NCI-H1694 treated with DMSO at 0.1 percent for 48 hours (cell line): ENCODE measurements at regions not wholly inside any gene's neighbourhood (a gene's known extent, or its start where the extent isn't known, plus 50 kb on each side); places are given as distances from the start of the nearest gene placed in this dataset.

ENCODE experiments used
- DNase-seq: peaks from one replicate; lab custom pipeline; 2025; lab: John Stamatoyannopoulos, UW

DNA sequence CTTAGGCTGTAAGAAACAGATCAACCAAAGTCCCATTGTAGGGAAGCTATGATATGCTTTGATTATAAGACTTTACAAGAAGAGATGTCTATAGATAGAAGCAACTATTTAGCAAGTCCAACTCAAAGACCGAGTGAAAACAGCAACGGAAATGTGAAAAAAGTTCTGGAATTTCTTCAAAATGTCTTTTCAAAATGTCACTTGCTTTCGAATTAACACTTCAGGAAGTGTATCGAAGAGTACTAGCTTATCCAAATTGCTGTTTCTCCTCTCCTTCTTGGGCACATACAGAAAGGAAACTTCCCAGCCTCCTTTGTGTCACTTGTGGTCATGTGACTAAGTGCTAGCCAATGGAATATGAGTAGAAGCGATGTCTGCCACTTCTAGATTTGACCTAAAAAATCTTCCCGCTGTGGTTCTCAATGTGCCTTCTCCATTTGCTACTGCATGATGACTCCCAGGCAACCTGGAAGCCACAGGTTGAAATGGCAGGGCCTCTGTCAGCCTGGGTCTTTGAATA lies 89.9 kb downstream of the TSEN15 start:
- DNase-seq, result no peak

DNA sequence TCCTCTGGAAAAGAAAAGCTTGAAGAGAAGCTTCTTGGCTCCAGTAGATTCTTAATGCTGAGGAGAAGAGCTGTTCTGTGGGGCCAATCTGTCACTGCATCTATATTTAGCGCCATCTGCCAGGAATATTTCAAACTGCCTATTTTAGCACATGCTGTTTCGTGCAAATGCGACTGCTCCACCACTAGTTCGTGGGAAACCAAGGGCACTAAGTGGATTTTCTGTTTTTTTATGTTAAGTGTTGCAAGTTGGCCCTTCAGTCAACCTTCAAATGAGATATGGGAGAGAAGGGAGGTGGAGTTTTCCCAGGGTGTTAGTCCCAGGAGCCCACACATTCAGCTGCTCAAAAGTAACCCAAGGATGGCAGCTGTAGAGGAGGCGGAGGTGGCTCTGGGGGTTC lies 91.9 kb downstream of the TSEN15 start:
- DNase-seq, result peak; percentile 94

DNA sequence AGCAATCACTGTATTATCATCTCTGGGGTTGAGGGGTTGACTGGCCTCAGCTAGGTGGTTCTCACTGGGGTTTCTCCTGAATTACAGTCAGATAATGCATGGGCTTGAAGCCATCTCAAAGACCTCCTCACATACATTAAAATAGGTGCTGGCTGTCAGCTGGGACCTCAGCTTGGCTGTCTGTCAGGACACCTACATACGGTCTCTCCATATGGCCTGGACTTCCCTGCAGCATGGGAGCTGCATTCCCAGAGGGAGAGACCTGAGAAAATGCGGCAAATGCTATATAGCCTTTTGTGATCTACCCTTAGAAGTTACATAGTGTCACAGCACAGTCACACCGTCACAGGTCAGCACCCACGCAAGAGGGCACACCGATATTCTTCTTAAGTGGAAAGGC lies 93.6 kb downstream of the TSEN15 start:
- peak; percentile 82 for DNase-seq

DNA sequence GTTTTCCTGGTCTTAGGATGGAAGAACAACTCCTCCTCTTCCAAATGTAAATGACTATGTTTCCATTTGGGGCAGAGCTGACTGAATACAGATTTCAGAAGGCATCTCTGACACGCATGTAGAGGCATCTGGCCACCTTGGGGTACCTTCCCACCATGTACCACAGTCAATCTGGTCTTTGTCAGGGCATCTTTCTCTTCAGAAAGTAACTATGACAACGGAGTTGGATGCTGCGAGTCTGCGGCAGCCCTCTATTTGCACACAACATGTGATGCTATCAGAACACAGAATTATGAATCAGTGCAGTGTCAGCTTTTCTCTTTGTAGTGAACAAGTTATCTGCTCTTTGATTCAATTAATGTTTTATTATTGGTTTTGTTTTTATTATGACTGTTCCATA lies 94.7 kb downstream of the TSEN15 start:
- DNase-seq, result no peak

DNA sequence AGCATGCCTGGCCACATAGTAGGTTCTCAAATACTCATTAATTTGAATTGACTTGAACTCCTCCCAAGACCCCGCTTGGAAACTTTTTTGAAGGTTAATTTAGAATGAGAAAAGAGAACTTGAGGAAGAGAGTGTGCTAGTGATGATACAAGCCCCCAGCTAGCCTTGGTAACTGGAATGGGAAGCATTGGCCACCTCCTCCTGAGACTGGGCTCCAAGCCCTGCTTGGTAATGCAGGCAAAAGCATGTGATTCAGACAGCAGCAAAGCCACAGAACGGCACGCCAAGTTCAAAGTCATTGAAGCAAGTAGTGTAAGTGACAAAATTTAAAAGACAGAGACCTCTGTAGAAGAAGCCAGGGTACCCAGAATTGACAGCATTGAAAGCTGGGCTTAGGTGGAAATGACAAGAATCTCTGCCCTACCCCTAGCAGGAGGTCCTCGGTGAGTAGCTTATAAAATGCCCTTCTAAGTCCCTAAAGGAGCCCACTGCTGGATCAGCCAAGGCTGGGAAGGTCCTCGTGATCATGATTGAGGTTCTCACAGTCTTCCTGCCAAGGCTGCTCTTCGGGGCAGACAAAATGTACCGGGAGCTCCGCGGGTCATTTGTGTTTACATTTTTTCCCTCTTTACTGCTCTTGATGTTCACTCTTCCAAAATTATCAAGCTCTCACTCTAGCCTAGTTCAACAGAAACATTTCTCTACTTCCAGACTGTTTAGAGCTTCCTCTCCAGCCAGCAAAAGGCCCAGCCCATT lies 99.4 kb downstream of the TSEN15 start:
- DNase-seq, result no peak

DNA sequence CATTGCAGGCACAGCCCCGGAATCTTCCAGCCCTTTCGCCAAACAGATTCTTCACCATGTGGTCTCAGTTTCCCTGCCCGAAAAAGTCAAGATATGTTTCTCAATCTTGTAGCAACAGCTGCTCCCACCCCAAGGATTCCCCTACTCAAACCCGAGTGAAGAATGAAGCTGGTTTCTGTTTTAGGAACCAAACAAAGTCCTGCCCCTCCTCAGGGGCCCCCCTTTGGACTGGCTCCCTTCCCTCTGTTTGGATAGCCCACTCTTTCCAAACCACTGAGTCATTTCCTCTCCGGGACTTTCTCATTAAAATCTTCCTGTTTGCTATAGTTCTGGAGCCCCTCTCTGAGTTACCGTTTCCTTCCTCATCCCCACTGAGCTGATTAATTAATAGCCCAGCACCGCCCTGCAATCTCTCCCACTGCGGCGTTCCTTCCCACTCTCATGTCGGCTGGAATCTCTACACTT lies 100.9 kb downstream of the TSEN15 start:
- no peak for DNase-seq

DNA sequence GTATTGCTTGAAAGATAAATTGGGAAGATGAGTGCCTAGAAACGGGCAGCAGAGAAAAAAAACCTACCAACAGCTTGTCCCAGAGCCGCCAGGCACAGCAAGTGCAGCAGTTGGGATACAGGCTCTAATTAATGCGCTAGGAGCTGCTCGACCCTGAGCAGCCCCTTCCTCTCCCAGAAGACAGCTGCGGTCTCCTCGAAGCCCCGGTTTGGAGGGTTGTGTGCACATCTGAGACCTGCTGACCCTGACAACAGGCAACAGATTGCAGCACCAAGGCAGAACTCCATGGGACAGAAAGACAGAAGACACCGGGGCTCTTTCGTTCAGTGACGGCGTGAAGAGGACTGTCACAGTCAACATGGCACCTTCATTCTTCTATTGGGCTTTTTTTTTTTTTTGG lies 101.4 kb downstream of the TSEN15 start:
- no peak for DNase-seq

DNA sequence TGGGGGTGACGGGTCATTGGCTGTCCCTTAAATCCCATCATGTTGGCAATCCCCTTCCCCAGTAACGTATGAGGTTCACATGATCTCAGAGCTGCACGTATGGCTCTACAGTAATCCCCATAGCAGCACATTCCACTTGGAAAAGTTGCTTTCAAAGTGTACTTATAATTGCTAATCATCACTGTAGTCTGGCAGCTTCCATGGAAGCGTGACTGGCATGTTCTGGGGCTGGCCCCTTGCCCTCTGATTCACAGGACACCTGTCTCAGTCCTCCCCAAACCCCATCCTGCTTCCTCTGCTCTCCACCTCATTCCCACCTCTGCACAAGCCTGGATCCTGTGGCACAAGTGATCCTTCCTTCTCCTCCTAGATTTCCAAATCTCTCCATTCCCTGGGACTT lies 102.2 kb downstream of the TSEN15 start:
- no peak for DNase-seq

DNA sequence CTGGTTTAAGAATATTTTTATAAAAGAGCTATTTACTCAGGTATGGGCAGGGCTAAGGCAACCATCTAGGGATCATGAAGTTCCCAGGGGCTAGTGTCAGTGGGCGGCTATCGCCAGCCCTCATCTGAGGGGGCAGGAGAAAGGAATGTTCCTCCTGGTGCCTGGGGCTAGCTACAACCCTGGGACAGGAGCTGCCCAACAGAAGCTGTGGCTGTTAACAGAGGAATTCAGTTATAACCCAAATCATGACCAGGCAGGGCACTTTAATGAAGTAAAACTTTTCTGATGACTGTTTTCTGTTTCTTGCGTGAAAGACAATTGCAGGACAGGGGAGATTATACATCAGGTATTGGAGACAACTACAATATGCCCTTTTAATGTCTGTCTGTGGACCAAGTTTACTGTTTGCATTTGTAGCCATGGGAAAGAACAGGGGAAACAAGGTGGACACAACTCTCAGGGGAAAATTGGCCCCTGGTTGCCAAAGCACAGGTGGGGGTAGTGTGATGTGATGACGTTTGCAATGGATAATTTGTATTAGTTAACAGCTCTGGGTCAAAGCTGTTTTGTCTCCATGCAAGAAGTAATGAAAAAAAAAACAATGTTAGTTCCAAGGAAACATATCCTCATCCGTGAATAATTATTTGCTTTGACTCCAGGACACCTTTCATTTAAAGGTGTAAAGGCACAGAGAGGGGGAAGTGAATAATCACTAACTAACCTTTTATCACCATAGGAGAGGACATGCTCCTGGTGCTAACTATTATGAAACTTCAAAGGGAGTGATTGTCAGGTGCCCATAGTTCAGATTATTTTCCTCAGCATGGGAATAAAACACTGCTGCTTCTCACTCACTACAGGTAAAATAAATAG lies 105.2 kb downstream of the TSEN15 start:
- no peak for DNase-seq

DNA sequence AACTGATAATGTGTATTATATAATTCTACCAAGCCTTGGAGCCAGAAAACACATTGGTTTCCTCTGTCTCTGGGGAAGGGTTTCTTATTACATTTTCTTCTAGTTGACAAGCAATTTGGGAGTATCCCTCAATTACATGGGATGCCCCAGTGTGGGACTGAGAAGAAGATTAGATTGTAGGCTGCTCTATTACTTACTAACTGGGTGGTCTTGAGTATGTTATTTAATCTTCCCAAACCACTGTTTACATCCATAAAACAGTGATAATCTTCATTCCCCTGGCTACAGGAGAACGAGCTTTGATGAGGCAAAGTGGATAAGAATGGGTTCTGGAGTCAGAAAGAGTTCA lies 105.8 kb downstream of the TSEN15 start:
- DNase-seq, result no peak

DNA sequence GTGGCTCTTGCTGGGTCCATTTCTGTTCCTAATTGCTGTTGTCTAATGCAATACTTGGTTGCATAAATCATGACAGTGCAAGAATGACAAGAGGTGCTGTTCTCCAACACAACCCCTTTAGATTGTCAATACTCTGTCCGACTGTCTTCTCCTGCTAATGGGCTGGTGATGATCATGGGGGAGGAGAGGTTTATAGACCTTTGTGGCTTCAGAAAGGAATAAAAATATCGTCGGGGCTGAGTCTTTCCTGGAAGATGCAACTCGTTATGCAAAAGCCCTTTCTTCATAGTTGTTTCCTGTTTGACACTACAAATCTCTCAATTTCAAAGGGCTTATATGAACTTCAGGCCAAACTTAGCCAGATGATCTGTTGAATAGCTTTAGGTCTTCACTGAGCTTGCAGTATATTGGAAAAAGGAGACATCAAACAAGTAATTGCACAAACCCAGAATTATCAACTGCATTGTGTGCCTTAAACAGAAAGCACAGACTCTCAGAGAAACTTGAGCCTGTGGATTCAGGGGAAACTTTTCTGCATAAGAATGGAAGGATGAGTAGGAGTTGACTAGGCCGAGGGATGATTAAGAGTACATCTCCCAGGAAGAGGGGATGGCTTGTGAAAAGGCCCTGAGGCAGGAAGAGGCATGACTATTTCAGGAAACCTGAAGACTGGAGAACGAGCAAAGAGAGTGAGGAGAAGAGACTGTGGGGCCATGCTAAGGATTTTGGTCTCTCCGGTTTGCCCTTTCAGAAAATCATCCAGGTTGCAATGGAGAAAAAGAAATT lies 107.6 kb downstream of the TSEN15 start:
- no peak for DNase-seq

DNA sequence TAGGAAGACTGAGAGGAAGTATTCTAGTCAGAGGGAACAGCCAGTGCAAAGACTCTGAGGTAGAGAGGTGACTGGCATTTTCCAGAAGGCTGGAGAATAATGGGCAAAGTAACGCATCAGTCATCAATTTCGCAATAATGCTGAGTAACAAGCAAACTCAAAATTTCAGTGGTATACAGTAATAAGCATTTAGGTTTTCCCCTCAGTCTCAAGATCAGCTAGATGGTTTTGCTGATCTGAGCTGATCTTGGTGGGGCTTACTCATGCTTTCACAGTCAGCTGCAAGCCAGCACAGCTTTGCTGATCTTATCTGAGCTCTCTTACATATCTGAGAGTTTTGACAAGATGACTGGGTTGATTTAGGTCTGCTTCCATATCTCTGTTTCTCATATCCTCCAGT lies 108.7 kb downstream of the TSEN15 start:
- no peak for DNase-seq

DNA sequence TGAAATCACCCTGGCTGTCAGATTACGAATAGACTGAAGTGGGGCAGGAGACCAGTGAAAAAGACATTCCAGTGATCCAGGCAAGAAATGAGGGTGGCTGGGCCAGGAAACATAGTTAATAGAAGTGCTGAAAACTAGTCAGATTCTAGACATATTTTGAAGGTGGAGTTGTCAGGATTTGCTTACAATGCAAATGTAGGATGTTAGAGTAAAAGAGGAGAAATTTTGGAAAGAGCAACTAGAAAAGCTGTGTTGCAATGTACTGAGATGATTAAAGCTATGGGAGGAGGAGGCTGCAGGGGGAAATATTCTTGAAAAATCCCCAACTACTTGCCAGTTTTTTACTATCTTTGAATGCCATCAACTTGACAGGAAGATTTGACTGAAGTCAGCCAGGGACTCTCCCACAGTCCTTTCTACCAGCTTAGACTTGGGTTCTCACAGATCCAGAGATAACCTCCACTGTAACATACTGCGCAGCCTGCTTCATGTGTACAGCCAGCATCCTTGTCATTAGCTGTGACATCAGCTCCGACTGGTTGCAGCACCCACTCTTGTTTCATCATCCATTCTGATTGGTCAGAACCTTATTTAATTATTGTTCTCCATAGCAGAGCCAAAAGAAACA lies 109.7 kb downstream of the TSEN15 start:
- no peak for DNase-seq

DNA sequence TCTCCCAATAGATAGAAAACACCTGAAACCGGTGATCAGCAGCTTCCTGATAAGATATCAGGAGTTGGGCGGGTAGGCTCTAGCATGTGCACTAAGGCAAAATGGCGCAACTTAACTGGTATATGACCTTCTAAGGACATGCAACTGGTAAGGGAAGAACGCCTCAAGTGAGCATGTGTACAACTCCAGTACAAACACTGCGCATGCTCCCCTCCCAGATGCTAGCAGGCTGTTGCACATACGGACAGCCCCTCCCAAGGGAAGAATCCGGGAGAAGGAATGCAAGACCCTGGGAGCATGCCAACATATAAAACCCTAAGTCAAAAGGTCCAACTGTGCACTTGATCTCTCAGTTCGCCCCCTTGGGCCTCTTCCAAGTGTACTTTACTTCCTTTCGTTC lies 110.8 kb downstream of the TSEN15 start:
- no peak for DNase-seq

DNA sequence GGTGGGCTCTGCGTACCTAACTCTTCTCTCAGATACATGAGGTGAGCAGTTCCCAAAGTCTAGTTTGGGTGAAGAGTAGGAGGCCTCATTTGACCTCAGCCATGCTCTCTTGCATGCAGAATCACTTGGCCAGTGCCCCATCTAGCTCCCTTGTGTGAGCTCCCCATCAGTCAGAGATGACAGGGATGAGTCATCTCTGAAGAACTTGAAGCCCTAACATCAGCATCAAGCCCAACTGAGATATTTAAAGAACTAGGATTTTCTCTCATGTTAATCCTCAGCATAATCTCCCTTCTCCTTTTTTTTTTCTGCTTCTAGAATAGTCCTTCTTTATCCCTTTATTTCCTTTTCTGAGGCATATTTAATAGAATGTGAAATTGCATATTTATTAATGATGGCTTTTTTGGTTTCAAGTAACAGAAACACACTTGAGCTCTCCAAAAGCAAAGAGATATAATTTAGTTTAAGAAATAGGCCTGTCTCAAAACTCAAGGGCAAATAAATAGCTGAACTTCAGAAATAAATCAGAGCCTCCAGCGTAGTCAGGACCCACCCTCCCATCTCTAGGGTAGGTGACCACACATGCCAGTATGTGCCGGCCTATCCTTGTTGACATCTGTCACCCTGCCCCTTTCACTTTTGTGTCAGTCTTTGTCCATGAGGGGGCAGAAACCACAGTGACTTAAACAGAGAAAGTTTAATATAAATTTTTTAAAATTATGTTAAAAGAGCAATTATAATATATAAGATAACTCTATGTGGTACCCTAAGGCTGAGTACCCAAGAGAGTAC lies 112.3 kb downstream of the TSEN15 start:
- DNase-seq, result no peak

DNA sequence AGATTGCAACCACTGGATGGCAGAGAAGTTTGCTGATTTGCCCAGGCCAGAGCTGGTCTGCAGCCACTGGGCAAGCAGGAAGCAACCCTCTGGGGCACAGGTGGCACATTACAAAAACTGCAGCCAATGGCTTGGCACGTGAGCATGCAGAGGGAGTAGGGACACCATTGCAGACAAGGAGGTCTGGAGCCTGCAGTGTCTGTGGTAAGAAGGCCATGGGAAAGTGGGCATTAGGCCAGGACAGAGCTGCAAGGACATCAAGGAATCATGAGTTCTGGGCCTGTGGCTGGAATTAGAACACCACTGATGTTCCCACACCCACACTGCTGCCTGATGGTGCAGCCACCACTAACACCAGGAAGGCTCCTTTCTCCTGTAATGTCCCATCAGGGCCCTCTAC lies 113.0 kb downstream of the TSEN15 start:
- no peak for DNase-seq

DNA sequence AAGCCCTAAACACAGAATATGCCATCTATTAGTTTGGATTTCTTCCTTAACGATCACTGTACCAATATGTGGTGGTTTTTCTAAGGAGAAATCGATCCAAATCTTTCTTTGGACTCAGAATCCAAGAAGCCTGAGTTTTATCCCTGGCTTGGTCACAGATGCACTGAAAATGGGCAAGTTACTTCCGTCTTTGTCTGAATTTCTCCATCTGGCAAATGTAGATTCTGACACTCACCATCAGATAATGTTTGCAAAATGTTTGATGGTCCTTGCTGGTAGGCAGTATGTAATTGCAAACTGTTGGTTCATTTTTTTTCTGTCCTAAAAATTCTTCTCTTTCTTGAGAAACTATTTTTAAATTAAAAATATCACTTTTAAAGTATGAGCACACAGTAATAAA lies 115.0 kb downstream of the TSEN15 start:
- no peak for DNase-seq

DNA sequence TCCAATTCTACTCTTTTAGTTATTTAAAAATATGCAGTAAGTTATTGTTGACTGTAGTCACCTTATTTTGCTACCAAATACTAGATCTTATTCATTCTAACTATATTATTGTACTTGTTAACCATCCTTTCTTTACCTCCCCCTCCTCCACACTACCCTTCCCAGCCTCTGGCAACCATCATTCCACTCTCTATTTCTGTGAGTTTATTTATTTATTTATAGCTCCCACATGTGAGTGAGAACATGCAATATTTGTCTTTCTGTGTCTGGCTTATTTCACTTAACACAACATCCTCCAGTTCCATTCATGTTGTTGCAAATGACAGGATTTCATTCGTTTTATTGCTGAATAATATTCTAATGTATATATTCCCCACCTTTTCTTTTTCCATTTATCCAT lies 115.8 kb downstream of the TSEN15 start:
- DNase-seq, result no peak

DNA sequence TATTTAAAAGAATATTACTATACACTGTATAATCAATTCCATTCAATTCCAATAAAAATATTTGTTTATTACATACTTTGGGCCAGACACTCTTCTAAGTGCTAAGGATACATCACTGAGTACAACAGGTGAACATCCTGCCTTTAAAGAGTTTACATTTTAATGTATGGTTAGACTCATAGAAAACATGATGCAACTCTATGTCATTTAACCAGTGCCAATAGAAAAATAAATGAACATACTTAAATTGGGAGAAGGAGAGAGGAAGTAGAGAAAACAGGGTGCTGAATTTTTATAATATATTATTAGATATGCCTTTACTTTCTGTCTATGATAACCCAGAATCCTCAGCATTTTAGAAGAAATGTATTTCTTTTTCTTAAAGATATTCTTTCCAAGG lies 119.2 kb downstream of the TSEN15 start:
- DNase-seq, result no peak

DNA sequence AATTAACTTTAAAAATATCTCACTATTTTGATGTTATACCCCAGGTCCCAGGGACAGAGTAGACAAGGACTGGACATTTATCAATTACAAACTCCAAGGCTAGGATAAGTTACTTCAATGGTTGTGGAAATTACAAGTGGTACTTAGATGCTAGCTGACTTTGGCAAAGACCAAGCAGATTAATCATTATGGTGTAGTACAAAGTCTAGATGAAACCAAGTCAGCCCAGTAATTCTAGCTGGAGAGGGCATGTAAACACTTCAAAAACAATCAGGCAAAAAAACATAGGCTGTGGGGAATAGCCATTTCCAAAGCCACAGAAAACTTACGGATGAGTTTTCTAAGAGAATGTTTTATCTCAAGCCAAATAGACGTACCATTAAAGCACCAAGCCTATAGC lies 124.5 kb downstream of the TSEN15 start:
- no peak for DNase-seq

DNA sequence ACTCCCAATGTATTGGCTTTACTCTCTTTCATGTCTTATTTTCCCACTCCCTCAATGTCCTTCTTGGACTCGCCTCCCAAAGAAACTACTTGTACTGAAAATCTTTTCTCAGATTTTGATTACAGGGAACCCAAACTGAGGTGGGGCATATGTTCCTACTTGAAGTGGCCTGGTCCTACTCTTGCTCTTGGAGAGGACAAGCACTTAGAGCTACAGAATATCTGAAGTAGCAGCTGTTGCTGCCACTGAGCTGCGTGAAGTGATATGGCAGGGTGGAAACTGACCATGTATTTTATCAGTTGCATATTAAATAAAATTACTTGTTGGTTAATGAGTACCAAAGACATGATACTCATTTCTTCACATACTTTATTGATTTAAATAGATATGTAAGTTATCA lies 129.5 kb downstream of the TSEN15 start:
- no peak for DNase-seq
